Activated T-cell treated with anti-CD3 and anti-CD28 coated beads, Interleukin-2, amount 50 U/mL, for 24 hours (primary cell): ENCODE measurements at regions not wholly inside any gene's neighbourhood (a gene's known extent, or its start where the extent isn't known, plus 50 kb on each side); places are given as distances from the start of the nearest gene placed in this dataset.
"Not testable (repeated sequence)": the region's sequence is repeated elsewhere in the genome, so short reads cannot be mapped to it uniquely, and the experiment has no call there.

Experiments used
- DNase-seq: peaks from one replicate; pipeline ENCODE4 v3.0.0-alpha.2; 2020
- H3K27ac Mint-ChIP-seq: 2 replicates; pipeline ENCODE4 v1.8.0; 2020; ENCODE audit warnings: mild to moderate bottlenecking, mixed read lengths
- H3K27me3 Mint-ChIP-seq: 2 replicates; pipeline ENCODE4 v1.8.0; 2020; ENCODE audit warnings: mixed read lengths
- H3K36me3 Mint-ChIP-seq: 2 replicates; pipeline ENCODE4 v1.8.0; 2020; ENCODE audit warnings: low read depth, mixed read lengths
- H3K4me1 Mint-ChIP-seq: 2 replicates; pipeline ENCODE4 v1.8.0; 2020; ENCODE audit warnings: low read depth, mixed read lengths
- H3K4me3 Mint-ChIP-seq: 2 replicates; pipeline ENCODE4 v1.8.0; 2020; ENCODE audit warnings: mild to moderate bottlenecking, moderate library complexity, mixed read lengths
- H3K9me3 Mint-ChIP-seq: 2 replicates; pipeline ENCODE4 v1.8.0; 2020; ENCODE audit warnings: mixed read lengths

DNA sequence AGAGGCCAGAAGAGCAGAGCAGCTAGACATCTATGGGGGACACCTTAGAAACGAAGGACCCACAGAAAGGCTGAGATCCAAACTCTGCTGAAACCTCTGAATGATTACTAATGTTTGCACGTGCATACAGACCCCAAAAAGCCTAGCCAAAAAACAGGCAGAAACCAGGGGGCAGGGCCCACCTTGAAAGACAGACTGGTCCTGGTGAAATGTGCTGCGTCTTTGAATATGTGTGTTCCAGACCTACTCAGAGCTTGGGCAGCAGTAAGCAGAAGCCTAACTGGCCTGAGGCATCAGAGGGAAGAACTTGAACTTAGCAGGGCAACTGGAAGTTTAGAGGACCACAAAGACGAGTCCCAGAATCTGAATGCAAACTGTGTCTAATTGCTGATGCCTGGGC lies 251.8 kb downstream of the TEX36 start:
- no peaks in the 10 kb centered on the region for H3K36me3 Mint-ChIP-seq
- no peak for DNase-seq
- H3K9me3 Mint-ChIP-seq, result peaks cover 4% of the 10 kb centered on the region

DNA sequence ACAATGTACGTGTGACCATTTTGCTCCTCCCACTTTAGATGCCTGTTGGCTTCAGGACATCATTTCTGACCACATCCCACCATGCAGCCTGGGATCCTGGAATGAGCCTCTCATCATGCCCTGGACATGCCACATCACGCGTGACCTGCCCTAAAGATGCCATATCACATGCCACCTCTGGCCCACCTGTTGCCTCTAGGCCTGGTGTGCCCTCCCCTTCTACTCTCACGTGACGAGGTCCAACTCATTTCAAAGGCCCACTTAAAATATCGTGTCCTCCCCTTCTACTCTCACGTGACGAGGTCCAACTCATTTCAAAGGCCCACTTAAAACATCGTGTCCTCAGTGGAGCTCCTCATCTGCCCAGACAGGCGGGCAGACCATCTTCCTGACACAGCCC lies 254.9 kb downstream of the TEX36 start:
- Mint-ChIP-seq H3K9me3 (no peaks in the 10 kb centered on the region), H3K4me3 (no peak overlapping the region), H3K4me1 (no peaks in the 10 kb centered on the region), H3K36me3 (no peaks in the 10 kb centered on the region), H3K27me3 (no peaks in the 10 kb centered on the region), H3K27ac (no peak overlapping the region)
- no peak for DNase-seq

More for the DNA sequence above, 251.8 kb downstream of the TEX36 start:
- Mint-ChIP-seq H3K4me3 (no peak overlapping the region), H3K27me3 (no peaks in the 10 kb centered on the region), H3K27ac (no peak overlapping the region), H3K4me1 (no peaks in the 10 kb centered on the region)

DNA sequence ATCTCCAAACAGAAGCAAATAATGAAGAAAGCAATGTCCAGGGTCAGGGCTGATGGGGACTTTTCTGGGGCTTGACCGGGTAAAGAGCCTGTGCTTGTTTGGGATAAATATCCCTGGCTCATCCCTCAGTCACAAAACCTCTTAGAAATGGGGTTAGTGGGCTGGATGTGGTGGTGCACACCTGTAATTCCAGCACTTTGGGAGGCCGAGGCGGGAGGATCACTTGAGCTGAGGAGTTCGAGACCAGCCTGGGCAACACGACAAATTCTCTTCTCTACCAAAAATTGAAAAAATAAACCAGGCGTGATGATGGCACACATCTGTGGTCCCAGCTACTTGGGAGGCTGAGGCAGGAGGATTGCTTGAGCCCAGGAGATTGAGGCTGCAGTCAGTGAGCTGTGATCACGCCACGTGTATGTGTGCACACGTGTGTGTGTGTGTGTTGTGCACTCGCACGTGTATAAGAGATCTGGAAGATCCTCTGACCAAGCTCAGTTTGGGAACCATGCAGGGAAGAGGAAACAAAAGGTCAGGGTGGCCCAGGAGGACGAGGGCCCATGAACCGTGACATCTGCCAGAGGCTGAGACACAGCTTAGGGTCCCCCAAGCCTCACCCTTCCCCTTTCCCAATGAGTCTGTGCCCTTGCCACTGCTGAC lies 258.6 kb downstream of the TEX36 start:
- H3K9me3 Mint-ChIP-seq, result no peaks in the 10 kb centered on the region
- H3K4me3 Mint-ChIP-seq, result no peak overlapping the region
- no peaks in the 10 kb centered on the region for H3K36me3 Mint-ChIP-seq
- H3K4me1 Mint-ChIP-seq, result no peaks in the 10 kb centered on the region
- H3K27me3 Mint-ChIP-seq, result no peaks in the 10 kb centered on the region
- no peak overlapping the region for H3K27ac Mint-ChIP-seq
- DNase-seq, result no peak

DNA sequence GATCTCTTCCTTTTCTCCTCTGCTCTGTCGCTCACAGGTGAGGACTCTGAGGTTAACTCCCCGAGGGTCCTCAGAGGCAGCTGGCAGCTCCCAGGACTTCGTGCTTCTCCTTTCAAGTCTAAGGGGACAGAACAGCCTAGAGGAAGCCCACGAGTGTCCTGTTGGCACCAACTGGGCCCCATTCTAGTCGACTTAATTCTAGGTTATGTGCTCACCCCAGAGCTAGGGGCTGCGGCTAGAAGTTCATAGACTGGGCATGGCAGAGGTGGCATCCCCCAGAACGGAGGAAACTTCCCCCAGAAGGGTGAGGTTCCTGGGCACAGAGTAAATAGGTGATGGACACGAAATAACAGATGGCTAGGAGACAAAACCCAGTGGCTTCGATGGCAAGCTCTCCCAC lies 259.4 kb downstream of the TEX36 start:
- DNase-seq, result no peak
- no peaks in the 10 kb centered on the region for H3K4me1 Mint-ChIP-seq
- no peak overlapping the region for H3K27ac Mint-ChIP-seq
- no peak overlapping the region for H3K4me3 Mint-ChIP-seq
- no peaks in the 10 kb centered on the region for H3K36me3 Mint-ChIP-seq
- H3K27me3 Mint-ChIP-seq, result no peaks in the 10 kb centered on the region
- no peaks in the 10 kb centered on the region for H3K9me3 Mint-ChIP-seq

DNA sequence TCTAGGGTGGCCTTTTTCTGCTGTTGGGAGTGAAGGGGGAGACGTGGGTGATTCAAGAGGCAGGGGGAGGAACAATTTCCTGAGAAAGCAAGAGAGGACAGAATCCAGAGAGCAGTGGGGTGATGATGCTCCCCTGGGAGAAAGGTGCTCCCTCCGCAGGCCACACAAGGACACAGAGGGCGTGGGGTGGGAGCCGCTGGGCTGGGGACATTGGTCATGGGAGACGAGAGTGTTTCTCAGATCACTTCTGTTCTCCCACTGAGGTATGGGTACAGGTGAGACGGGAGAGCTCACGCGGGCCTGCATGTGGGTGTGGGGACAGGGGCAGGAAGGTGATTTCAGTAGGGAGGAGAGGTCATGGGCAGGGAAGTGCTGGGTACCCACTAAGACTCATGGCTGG lies 259.5 kb upstream of the CTBP2 start:
- H3K27me3 Mint-ChIP-seq, result no peaks in the 10 kb centered on the region

DNA sequence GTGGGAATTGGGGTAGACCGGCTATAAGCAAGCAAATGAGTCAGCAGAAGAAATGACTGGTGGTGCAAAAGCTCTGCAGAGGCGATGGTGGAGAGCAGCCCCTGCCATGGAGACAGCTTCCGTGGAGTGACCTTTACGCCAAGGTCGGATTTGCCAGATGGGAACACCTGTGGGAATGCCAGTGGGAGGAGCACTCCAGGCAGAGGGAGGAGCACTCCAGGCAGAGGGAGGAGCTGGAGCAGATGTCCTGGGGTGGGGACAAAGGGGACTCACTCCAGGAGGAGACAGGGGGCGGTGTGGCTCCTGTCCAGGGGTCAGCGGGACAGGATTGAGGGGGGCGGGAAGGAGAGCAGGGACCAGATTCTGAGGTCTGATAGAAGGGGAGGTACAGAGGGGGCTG lies 258.8 kb upstream of the CTBP2 start:
- no peaks in the 10 kb centered on the region for H3K36me3 Mint-ChIP-seq
- H3K27me3 Mint-ChIP-seq, result no peaks in the 10 kb centered on the region
- H3K9me3 Mint-ChIP-seq, result no peaks in the 10 kb centered on the region
- no peak overlapping the region for H3K4me3 Mint-ChIP-seq
- DNase-seq, result no peak
- no peak overlapping the region for H3K27ac Mint-ChIP-seq
- H3K4me1 Mint-ChIP-seq, result no peaks in the 10 kb centered on the region

More for the DNA sequence above, 259.5 kb upstream of the CTBP2 start:
- DNase-seq, result no peak
- Mint-ChIP-seq H3K27ac (no peak overlapping the region), H3K9me3 (no peaks in the 10 kb centered on the region), H3K4me1 (no peaks in the 10 kb centered on the region), H3K36me3 (no peaks in the 10 kb centered on the region), H3K4me3 (no peak overlapping the region)

DNA sequence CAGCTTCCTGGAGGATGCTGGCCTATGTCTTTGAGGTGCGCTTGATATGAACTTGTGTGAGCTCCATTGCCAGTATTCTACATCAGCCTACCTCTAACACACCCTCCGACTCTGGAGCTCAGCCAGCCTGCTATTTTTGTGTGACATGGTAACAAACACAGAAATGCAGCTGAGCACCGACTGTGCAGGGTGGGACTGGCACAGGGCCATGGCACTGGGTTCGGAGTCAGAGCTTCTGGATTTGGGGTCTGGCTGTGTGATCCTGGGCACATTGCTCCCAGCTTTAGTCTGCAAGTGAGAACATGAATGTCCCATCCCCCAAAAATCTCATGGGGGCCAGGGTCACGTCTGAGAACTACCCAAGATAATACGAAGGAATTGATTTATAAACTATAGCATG lies 257.2 kb upstream of the CTBP2 start:
- H3K4me1 Mint-ChIP-seq, result no peaks in the 10 kb centered on the region
- no peak for DNase-seq
- no peaks in the 10 kb centered on the region for H3K36me3 Mint-ChIP-seq
- no peaks in the 10 kb centered on the region for H3K9me3 Mint-ChIP-seq
- H3K27ac Mint-ChIP-seq, result no peak overlapping the region
- no peak overlapping the region for H3K4me3 Mint-ChIP-seq
- H3K27me3 Mint-ChIP-seq, result no peaks in the 10 kb centered on the region

DNA sequence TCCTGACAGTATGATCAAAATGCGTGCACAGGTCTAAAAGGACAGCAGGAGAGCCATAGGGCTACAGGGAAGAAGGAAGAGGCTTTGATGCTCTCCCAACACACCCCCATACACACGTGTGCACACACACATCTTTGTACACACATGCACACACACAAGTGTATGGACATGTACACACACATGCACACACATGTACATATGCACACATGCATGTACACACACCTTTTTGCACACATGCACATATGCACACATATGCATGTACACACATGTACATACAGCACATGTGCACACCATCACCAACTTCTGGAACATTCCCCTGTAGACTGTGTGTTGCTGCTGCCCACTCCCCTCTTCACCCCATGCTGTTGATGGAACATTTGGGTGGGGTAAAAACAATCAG lies 255.6 kb upstream of the CTBP2 start:
- Mint-ChIP-seq H3K27ac (no peak overlapping the region), H3K9me3 (no peaks in the 10 kb centered on the region), H3K4me3 (no peak overlapping the region), H3K4me1 (no peaks in the 10 kb centered on the region), H3K27me3 (peaks cover 1% of the 10 kb centered on the region), H3K36me3 (no peaks in the 10 kb centered on the region)
- no peak for DNase-seq

DNA sequence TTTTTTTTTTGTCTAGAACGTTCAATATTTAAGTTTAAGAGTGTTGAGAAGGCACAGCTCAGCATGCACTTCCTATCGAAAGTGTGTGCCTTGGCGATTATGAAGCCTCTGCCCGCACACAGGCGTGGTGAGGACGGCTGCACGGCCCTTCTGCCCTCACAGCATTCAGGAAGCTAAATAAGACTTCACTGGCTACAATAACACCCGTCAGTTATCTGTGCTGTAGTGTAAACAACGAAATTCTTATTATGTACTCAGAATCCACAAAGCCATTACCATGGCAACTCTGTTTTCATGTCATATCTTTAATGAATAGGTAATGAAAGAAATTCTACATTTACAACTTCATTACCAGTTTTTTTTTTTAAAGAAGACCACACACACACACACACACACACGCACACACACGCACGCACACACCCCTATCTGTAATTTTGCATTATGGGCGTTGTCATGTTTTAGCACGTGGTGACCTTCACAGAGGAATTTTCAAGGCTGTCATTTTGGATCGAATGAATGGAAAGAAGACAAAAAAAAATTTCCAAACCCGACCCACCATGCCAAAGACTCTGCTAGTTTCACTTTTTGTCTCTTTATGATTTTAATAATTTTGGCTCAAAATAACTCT lies 254.8 kb upstream of the CTBP2 start:
- H3K4me3 Mint-ChIP-seq, result no peak overlapping the region
- no peak for DNase-seq
- no peaks in the 10 kb centered on the region for H3K4me1 Mint-ChIP-seq
- H3K27ac Mint-ChIP-seq, result no peak overlapping the region
- H3K36me3 Mint-ChIP-seq, result no peaks in the 10 kb centered on the region
- H3K27me3 Mint-ChIP-seq, result peaks cover 5% of the 10 kb centered on the region
- H3K9me3 Mint-ChIP-seq, result no peaks in the 10 kb centered on the region

DNA sequence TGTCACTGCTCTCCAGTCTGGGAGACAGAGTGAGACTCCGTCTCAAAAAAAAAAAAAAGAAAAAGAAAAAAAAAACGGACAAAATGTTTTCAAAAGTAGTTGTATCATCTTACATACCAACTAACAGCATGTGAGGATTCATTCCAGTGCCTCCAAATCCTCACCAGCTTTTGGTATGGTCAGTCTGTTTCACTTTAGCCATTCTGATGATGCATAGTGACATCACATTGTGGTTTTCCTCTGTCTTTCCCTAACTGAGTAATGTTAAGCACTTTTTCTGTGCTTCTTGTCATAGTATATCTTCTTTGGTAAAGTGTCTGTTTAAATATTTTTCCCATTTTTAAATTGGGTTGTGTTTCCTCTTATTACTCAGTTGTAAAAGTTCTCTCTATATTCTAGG lies 251.4 kb upstream of the CTBP2 start:
- Mint-ChIP-seq H3K9me3 (no peaks in the 10 kb centered on the region), H3K27me3 (peaks cover 7% of the 10 kb centered on the region), H3K27ac (no peak overlapping the region), H3K4me3 (no peak overlapping the region), H3K36me3 (no peaks in the 10 kb centered on the region), H3K4me1 (no peaks in the 10 kb centered on the region)
- DNase-seq, result no peak

DNA sequence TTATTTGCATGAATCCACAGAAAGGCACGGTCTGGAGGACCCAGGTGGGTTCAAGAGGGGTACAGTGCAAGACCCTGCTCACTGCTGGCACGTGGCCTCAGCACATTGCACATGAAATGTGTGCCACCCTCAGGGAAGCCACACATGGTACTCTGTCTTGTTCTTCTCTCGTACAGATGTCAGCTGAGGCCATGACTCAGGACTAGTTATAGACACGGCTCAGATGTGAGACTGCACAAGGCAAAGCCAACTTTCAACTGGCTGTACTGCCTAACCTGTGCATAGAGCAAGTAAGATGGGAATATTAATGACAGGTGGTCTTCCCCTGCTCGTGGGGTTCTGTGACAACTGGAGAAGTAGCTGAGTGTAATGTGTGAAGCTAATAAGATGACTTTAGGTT lies 249.4 kb upstream of the CTBP2 start:
- no peaks in the 10 kb centered on the region for H3K36me3 Mint-ChIP-seq
- no peak for DNase-seq

DNA sequence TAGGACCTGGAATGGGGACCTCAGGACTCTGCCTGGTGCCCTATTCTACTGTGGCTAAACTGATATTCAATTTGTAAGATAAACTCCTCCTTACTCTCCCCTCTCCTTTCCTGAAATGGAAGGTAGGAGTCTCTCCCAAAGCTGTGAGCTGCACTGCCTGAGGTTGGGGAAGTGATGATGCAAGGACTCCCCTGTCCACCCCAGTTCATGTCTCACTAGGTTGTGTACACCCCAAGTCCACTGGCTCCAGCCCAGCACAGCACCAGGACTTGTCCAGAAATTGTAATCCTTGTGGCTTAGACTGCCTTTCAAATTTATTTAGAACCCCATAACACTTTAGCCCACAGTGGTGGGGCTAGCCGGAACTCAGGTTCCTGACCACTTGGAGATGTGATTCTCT lies 247.2 kb upstream of the CTBP2 start:
- Mint-ChIP-seq H3K9me3 (peaks cover 13% of the 10 kb centered on the region), H3K27me3 (peaks cover 7% of the 10 kb centered on the region), H3K4me1 (no peaks in the 10 kb centered on the region), H3K27ac (no peak overlapping the region), H3K36me3 (no peaks in the 10 kb centered on the region), H3K4me3 (no peak overlapping the region)
- DNase-seq, result no peak

More for the DNA sequence above, 249.4 kb upstream of the CTBP2 start:
- Mint-ChIP-seq H3K9me3 (peaks cover 3% of the 10 kb centered on the region), H3K4me3 (no peak overlapping the region), H3K27ac (no peak overlapping the region), H3K27me3 (peaks cover 7% of the 10 kb centered on the region), H3K4me1 (no peaks in the 10 kb centered on the region)

DNA sequence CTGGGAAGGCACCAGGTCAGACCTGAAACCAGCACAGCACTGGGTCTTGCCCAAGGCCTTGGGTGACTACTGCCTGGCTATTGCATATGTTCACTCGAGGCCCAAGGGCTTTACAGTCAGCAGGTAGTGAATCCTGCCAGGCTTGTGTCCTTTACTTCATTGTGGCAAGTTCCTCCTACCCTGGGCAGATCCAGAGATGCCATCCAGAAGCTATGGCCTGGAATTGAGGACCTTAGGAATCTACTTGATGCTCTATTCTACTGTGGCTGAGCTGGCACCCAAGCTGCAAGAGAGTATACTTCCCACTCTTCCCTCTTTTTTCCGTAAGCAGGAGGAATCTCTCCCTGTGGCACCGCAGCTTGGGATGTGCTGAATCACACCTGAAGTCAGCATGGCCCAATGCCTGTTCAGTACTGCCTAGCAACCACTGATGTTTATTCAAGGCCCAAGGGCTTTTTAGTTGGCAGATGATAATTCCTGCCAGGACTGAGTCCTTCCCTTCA lies 246.7 kb upstream of the CTBP2 start:
- Mint-ChIP-seq H3K27ac (no peak overlapping the region), H3K27me3 (peaks cover 7% of the 10 kb centered on the region), H3K4me1 (no peaks in the 10 kb centered on the region), H3K9me3 (peaks cover 13% of the 10 kb centered on the region), H3K4me3 (no peak overlapping the region), H3K36me3 (no peaks in the 10 kb centered on the region)
- no peak for DNase-seq

DNA sequence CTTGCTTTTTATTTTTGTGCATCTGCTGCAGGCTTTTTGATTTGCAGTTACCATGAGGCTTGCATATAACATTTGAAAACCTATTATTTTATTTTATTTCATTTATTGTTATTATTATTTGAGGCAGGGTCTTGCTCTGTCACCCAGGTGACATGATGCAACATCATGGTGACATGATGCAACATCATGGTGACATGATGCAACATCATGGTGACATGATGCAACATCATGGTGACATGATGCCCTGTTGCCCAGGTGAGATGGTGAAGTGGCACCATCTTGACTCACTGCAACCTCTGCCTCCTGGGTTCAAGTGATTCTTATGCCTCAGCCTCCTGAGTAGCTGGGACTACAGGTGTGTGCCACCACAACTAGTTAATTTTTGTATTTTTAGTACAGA lies 244.5 kb upstream of the CTBP2 start:
- not testable (repeated sequence) for H3K4me1 Mint-ChIP-seq, H3K4me3 Mint-ChIP-seq, H3K27ac Mint-ChIP-seq, H3K27me3 Mint-ChIP-seq, DNase-seq, H3K36me3 Mint-ChIP-seq
- H3K9me3 Mint-ChIP-seq, result peaks cover 13% of the 10 kb centered on the region

DNA sequence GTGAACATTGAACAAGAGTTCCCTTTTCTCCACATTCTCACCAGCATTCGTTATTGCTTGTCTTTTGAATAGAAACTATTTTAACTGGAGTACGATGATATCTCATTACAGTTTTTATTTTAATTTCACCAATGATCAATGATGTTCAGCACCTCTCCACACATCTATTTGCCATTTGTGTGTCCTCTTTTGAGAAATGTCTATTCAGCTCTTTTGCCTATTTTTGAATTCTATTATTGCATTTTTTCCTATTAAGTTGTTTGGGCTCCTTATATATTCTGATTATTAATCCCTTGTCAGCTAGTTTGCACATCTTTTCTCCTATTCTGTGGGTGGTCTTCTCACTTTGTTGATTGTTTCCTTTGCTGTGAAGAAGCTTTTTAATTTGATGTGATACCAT lies 241.1 kb upstream of the CTBP2 start:
- H3K9me3 Mint-ChIP-seq, result peaks cover 13% of the 10 kb centered on the region
- no peaks in the 10 kb centered on the region for H3K4me1 Mint-ChIP-seq
- no peak overlapping the region for H3K4me3 Mint-ChIP-seq
- DNase-seq, result no peak
- H3K36me3 Mint-ChIP-seq, result no peaks in the 10 kb centered on the region
- no peaks in the 10 kb centered on the region for H3K27me3 Mint-ChIP-seq
- H3K27ac Mint-ChIP-seq, result no peak overlapping the region
